ENCODE measurements at regions not wholly inside any gene's neighbourhood (a gene's known extent, or its start where the extent isn't known, plus 50 kb on each side); places are given as distances from the start of the nearest gene placed in this dataset.
A peak's percentile ranks its signal among the peaks of the same experiment; 100 is the strongest.

DNA sequence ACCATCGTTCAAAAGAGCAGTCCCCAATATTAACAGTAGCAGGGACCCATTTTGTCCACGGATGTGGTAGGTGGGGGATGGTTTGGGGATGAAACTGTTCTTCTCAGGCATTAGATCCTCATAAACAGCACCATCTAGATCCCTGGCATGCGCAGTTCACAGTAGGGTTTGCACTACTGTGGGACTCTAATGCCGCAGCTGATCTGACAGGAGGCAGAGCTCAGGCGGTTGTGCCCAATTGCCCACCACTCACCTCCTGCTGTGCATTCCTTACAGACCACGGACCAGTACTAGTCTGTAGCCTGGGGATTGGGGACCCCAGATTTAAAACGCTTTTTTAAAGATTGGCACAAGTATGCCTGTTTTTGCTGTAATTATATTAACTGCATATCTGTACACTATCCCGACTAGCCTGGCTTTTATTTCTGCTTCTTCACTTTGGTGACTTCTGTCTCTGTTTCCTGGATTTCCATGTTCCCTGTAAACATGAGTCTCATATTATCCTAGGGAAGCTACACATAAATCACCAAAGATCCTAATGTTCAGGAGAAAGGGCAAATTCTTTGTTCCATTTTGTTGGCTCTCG, 163.3 kb upstream of the AKR1E2 start:
- DNase-seq (ENCODE audit: low spot score) = no peak

DNA sequence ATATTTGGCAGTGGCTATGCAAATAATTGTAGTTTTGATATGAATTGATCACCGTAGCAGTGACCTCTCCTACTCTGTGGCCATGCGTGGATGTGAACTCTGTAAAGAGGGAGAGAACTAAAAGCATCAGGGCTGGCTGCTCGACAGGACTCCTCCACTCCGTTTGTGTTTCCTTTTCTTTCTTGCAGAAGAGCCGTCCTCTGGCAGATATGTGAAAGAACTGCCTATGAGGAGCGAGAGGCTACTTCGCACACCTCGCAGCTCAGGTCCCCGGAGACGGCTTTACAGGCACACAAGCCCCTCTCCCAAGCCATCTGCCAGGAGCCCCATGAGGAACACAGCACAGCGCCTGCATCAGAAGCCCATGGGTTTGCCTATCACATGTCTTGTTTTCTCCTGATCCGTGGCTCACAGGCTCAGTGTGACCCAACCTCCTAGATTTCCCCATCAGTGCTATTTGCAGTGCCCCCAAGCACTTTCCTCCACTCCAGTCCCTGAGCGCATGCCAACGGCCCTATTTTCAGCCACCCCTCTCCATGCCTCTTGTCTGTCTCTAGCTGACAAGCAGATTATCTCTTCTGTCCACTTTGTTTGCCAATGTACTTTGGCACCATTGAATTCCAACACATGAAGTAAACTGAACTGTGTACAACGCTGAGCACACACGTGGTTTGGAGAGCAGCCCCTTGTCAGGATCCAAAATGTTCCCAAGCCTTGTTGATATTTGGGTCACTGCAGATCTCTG, 164.3 kb upstream of the AKR1E2 start:
- DNase-seq (ENCODE audit: low spot score) = no peak

DNA sequence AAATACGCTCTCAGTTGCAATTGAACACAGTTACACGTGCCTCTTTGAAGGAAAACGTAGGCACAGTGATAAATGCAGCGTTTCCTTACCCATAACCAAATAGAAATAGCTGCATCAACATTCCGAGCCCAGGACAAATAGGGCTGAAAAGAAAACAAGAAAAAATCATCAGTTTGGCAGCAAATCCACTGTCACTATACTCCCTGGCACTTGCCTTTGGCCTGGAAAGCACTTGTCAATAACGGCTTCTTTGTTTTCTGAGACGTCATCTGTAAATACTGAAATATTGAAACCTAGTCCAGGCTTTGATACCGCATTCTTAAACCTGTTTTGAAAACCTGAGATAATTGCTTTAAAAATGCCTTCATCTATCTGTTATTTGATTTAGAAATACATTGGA, 167.2 kb upstream of the AKR1E2 start:
- no peak for DNase-seq (ENCODE audit: low spot score)

DNA sequence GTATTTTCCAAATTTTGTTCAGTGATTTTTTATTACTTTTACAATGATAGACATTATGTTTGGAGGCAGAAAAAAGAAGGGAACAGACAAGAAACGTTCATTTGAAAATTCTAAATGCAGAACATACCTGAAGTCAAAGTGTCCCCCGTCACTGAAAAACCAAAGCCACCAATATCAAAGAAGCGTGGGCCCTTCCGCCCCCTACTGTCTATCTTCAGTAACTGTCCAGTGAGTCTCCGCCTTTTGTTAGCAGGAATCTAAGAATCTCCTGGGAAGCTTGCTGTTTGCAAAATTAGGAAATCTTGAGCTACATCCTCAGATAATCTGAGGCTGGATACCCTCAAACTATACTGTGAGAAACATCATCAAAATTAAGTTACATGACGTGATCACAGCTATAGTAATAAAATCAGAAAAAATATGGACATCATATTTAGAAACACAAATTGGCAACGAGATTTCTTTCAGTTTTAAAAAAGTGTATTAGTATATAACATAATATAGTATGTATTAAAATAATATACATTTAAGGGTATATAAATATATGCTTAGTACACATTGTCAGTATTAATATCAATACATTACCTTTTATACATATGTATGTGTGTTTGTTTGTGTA, 169.3 kb upstream of the AKR1E2 start:
- peak; percentile 28 for DNase-seq (ENCODE audit: low spot score)

DNA sequence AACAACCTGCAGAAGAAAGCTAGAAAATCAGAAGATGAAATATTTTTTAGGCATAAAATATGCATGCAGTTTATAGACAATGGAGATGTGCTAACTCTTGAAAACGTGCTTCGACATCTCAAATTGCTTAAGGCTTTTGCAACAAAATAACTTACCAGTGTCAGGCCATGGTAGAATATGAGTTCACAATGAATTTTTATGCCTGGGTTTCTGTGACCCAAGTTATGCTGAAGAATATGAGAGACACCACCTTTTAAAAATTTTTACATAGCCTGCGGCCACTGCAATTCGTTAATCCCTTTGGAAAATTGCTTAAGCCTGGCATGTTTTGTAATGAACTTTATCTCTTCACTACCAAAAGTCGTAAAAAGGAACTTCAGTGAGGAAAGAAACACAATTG, 170.1 kb upstream of the AKR1E2 start:
- DNase-seq (ENCODE audit: low spot score) = no peak

DNA sequence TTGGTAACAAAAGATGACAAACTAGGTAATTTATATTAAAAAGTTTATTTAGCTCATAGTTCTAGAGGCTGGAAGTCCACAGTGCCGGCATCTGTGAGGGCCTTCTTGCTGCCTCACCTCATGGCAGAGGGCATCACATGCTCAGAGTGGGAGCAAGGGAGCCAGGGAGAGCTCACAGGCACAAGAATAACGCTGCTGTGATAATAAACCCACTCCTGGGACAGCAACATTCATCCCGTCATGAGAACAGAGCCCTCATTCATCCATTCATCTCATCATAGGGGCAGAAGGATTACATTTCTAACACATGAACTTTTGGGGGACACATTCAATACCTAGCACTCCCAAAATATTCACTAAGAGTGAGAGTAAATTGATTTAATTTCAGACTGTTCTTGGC, 170.6 kb upstream of the AKR1E2 start:
- DNase-seq (ENCODE audit: low spot score) = no peak

DNA sequence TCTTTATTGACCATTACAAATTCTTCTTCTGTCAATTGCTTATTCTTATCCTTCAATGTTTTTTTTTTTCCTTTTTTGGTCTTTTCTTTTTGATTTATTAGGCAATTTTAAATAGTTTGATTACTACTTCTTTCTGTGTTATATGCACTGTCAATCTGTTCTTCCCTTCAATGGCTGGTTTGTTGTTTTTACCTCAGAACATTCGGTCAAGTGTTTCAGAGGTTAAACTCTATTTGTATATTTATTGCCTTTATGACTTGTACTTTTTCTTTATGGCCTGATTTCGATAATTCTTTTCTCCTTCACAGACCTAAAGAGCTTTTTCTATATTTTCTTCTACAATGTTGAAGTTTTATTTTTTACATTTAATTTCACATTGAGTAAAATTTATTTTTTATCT, 171.5 kb upstream of the AKR1E2 start:
- DNase-seq (ENCODE audit: low spot score) = no peak

DNA sequence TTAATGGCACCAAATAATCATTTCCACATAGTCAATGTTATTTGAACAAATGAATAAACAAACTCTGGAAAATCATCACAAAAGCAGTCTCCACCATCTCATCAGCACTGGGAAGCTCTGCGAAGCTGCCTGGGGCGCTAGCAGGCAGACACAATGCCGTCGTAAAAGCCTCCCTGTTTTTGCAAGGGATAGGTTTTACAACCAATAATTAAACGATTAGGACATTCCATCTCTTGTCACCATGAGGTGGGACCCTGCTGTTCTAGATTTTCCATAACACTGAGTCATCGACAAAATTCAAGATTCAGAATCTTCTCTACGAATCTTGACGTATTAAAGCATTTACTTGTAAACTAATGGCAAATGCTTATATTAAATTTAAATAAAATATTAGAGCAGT, 172.8 kb upstream of the AKR1E2 start:
- no peak for DNase-seq (ENCODE audit: low spot score)

DNA sequence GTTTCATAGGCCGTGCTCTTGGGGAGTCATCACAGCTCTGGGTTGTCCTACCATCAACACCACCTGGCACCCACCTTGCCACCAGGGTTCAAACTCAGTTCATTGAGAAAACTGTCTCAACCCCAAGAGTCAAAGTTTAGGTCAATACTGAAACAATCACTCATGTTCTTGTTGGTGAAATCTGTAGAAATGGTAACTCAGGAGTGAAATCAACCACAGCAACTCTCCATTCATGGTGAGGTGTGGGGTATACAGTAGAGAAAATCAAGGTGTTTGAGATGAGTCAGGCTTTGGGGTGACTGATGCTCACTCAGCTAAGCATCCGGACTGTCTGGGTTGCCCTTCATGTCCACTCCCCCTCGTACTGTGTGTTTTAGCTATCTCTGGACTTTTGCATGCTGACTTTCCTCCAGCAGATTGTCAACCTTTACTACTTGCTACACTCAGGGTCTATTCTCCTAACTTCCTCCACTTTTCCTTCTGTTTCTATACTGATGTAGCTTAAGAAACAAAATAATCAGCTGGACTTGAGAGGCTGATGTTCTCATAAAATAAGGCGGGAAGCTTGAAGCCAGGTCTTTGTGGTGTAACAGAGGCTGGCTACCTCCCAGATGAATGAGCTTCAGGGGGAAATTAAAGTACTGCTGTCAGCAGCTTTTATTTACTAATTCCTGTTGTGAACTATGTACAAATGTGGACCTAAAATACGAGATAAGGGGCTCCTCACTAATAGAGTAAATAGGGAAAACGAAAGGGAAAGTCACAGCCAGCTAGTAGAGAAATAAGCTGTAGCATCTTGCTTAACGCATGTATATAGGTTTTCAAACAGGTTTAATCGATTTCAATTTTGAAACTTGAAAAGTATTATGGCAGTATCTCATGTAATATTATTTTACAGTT, 173.6 kb upstream of the AKR1E2 start:
- DNase-seq (ENCODE audit: low spot score) = no peak

DNA sequence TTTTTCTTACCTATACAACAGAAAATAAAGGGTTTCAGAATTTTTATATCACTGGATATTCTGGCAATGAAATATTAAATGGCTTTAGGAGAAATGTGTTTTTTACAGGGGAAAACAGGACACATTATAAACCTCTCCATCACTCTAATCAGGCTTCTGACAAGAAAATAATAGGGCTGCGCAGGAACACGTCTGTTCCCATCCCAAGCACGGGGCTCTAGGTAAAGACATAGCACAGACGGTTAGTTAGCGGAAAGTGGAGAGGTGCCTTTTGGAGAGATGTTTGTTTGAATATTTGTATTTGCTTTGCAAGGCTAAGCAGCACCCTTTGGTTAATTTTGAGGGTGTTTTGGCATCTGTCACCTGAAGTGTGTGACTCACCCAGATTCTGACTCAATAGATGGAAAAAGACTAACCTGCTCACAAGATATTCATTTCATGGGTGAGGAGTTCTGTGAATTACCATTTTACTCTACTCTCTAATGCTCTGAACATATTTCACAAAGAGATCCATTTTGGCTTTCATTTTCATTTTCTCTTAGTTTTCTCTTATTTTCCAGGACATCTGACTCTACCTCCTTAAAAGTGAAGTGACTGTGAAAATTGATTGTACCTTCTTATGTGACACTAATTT, 174.5 kb upstream of the AKR1E2 start:
- DNase-seq (ENCODE audit: low spot score) = no peak

DNA sequence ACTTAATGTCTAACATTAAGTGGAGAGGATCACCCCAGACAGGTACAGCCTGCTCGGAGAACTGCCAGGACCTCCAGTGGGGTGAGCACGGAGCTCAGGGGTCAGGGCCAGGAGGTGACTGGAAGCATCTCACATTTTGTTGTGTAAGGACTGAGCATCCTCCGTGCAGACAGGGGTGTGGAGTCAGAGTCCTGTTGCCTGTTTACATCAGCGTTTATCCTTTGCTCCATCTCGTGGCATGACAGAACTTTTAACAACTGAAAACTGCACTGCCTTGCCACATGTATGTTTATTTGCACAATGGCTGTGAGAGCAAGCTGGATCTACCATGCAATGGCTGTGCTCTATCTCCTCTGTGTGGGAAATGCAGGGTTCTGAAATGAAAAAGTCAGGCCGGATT, 175.4 kb upstream of the AKR1E2 start:
- DNase-seq (ENCODE audit: low spot score) = no peak

DNA sequence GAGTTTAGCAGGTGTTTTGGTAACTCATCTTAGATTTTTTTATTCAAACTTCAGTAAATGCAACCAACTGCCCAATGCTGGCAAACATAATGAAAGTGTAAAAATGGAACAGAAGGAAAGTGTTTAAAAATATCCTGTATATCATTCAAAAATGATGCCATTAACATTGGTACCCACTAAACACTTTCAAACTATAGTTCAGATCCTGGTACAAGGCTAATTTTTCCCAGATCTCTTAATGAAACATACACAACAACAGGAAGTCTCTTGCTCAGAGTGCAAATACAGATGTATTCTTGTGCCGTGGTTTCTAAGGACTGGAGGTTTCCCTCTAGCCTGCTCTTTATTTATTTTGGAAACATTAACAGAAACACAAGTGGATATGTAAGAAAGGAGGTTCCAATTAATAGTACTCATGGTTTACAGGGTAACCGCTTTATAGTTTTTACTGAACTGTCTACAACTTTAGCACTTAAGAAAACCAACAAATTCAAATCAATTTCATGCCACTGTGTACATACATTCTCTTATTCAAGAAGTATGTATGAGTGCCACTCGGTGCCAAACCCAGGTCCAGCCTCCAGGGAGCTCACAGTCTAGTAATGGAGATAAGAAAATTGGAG, 176.0 kb upstream of the AKR1E2 start:
- no peak for DNase-seq (ENCODE audit: low spot score)

DNA sequence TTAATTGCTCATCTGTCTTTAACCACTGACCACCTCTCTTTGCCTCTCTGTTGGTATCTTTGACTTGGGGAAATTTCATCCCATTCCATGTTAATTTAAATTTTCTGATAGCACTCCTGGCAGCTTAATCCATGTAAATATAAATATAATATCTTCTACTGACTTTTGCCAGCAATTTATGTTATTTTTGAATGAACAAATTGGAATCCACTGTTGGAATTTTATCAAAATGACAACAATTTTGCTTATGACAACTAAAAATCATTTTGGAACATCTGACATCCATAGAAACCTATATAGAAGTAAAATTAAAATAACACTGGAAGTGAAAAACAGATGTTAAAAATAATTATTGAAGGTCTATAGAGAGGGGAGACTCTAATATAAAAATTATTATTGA, 176.5 kb upstream of the AKR1E2 start:
- no peak for DNase-seq (ENCODE audit: low spot score)

DNA sequence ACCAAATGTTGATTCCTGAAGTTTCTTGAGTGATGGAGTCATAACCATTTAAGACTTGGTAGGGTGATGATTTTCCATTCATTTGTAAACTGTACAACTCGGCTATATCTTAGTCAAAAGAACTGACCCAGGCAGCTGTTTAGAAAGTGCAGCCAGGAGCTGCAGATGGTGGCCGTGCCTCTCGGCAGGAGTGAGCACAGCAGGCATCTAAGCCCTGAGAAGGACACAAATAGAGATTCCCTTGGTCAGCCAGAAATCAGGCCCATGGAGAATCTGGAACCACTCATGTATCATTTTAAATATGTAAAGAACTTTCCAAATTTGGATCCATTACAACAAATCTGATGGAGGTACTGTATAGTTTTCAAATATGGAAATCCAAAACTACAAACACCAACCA, 177.0 kb upstream of the AKR1E2 start:
- DNase-seq (ENCODE audit: low spot score) = no peak

DNA sequence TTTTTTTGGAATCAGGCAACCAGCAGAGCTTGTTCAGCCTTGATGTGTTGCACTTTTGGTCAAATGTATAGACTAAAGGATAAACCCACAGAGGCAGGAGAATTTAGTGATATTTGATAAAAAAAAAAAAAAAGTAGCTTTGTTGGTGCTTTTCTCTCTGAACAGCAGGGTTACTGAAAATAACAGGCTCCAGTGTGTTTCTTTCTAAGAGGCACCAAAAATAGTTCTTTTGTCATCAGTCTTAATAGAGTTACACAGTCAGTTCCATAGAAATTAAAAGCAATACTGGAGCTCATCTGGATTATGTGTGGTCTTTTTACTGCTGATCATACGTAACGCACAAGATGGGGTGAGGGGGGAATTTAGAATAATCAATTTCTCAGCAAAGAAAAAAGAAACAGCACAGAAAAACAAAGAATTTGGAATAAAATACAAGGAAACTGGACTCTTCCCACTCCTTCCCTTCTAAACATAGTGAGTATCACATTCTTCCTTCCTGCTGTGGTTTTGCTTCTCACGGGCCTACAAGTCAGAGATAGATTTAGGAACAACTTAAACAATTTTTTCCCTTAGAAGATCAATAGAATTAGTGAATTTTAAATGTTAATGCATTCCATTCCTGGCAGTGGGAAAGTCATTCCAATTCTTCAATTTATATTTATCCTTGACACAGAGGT, 178.8 kb upstream of the AKR1E2 start:
- DNase-seq (ENCODE audit: low spot score) = no peak

DNA sequence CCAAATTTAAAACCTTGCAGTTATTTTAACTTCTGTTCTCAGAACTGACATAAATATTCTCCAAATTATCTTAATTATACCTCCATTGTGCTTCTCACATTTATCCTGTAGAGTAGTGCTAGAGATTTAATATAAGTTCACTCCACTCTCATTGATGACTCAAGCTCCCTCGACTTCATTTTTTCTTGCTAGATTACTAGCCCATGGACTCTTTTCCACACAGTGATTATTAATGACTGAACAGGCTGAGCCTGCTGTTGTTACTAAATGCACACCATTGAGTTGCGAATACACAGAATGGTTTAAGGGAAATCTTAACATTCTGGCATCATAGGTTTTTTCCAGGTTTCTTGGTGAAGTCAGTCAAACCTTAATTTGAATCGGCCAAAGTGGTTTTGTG, 179.5 kb upstream of the AKR1E2 start:
- DNase-seq (ENCODE audit: low spot score) = no peak

DNA sequence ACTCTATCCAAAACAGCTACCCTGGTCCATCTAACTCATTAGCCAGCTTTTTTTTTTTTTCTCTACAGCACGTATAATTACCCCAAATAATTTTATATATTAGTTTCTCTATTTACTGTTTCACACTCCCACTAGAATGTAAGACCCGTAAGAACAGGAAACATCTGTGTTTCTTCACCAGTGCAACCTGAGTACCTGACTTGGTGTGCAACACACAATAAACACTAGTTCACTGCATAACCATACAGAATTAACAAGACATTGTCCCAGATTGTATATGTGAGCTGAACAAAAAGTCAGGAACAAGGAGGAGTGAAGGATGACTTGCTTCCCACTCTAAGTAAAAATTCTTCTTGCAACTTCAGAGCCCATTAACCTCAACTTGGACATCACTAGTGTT, 180.2 kb upstream of the AKR1E2 start:
- DNase-seq (ENCODE audit: low spot score) = no peak

DNA sequence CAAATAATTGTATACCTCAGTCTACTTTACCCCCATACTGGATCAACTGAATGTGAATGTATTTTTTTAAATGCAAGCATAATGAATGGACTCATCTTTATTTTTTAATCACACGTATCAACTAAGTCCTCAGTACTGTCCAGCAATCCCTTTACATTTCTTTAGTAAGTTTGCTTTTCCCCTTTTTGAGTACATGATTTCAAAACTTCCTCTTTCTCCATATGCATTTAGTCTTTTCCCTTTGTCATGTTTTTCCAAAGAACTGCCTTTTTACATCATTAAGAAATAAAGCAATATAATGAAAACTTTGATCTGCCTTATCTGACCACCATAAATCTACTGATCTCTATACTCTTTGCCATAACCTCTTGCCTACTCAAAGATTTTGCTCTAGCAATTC, 182.5 kb upstream of the AKR1E2 start:
- DNase-seq (ENCODE audit: low spot score) = no peak

DNA sequence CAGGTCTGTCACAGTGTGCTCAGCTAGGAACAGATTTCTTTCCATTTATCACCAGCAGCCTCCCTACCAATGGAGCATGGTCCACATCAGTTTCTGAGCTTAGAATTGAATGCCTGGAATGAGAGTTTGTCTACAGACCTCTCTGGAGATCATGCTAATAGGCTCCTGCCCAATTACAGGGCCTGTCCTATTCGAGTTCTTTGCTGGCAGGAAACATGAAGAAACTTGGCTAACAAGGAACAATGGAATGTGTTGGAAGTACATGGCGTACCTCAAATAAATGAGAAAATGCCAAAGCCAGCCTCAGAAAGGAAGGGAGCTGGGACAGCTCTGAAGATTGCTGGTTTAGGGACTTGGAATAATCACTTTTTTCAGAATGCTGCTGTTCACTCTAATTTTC, 186.0 kb upstream of the AKR1E2 start:
- DNase-seq (ENCODE audit: low spot score) = no peak

DNA sequence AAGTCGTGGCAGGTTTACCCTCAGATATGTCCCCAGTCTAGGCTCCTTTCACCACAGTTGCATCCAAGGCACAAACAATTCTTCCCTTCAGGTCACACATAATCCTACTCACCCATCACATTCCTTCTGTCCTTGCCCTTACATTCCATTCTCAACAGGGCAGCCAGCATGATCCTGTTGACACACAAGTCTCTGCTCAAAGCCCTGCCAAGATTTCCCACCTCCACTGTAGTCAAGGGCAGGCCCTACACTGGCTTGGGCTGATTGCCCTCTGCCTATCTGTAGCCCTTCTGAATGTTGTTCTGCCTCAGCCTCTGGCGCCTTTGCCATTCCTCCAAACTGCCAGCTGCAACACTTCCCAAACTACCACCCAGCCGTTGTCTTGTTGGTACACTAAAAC, 187.9 kb upstream of the AKR1E2 start:
- no peak for DNase-seq (ENCODE audit: low spot score)

DNA sequence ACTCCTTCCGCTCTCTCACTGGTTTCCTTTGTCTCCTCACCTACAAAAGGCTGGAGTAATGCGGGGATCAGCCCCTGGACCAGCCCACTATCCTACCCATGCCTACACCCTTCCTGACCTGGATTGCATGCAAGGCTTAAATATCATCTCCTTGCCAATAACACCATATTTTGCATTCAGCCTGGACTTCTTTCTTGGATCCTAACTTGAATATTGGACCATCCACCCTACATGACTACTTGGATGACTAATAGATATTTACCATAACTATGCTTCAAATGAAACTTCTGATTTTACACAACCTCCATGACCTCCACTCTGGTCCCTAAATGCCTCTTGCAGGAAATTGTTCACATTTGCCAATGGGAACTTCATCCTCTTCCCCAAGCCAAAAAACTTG, 188.3 kb upstream of the AKR1E2 start:
- DNase-seq (ENCODE audit: low spot score) = no peak
